HG02588 (cell line): ENCODE measurements at regions not wholly inside any gene's neighbourhood (a gene's known extent, or its start where the extent isn't known, plus 50 kb on each side); places are given as distances from the start of the nearest gene placed in this dataset.
"Not testable (repeated sequence)": the region's sequence is repeated elsewhere in the genome, so short reads cannot be mapped to it uniquely, and the experiment has no call there.

Source experiments
- ATAC-seq: cut with Tn5 transposase; IDR thresholded peaks from one replicate; pipeline ENCODE4 v1.9.1; 2021; ENCODE audit warnings: mild to moderate bottlenecking, moderate library complexity; ENCODE audit not compliant: unreplicated experiment

DNA sequence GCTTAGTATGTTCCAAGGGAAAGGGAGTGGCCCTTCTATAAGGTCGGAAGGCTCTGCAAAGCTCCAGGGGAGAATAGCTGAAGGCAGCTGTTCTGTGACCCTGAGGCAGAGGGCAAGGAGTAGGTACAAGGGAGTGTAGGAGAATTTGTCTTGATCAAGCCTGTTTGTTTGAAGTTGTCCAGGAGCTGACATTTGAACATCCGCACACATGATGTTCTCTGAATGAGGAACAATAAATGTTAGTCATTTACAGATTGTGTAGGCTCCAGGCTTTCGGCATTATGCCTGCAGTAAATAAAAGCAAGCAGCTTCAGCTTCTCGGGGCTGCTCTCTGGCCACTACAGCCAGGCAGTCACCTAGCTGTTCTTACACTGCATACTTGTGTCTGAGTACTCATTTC is 52.7 kb downstream of the CTAGE6 start:
- ATAC-seq: not testable (repeated sequence)

DNA sequence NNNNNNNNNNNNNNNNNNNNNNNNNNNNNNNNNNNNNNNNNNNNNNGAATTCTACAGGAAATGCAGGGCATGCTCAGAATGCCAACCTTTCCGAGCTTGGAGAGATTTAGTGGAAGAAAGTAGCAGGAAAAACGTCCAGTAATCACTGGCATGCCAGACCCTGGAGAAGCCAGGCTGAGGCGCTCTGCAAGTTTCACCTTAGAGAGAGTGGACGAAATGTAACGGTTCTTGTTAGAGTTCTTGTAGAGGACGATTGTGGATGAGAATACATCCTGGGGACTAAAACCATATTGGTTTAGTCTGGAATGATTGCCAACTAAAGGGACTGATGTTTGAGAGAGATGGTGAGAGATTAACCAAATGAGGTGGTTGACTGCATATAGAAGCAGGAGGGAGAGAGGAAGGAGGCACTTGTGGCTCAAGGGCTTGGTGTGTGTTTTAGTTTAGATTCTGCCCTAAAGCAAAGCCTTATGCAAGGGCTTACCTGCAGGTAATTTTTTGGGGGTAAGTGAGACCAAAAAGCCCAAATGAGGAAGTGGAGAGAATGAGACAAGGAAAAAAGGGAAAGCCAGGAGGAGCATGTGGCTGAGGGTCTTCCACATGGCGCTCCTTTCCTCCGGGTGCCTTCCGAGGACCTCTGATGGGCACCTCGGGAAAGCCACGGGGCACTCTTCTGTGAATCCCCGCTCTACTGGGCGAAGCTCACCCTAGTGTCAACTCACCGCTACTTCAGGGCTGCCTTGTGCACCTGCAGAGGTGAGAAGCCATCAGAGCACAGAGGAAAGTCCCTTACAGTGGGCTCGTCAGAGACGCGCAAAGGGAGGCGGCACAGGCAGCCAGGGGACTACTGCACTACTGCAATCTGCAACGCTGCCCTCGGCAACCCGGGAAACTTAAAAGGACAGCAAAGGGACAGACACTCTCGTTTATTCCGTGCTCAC is 56.5 kb downstream of the CTAGE6 start:
- ATAC-seq: peak; percentile 99
